KMS-11 (cell line): ENCODE measurements at regions not wholly inside any gene's neighbourhood (a gene's known extent, or its start where the extent isn't known, plus 50 kb on each side); places are given as distances from the start of the nearest gene placed in this dataset.
A peak's percentile ranks its signal among the peaks of the same experiment; 100 is the strongest.

Experiments used
- H2AFZ ChIP-seq: fragments of 200-600 bp; sonication (generic); 2 replicates; pipeline ENCODE4 v1.6.1; 2016; ENCODE audit warnings: antibody characterized with exemption, mixed run types, low read depth
- H3K27ac ChIP-seq: fragments of 200-600 bp; sonication (generic); 2 replicates; pipeline ENCODE4 v1.6.1; 2016; ENCODE audit warnings: mild to moderate bottlenecking, mixed run types
- H3K27me3 ChIP-seq: fragments of 200-600 bp; sonication (generic); 2 replicates; pipeline ENCODE4 v1.6.1; 2017; ENCODE audit warnings: mild to moderate bottlenecking, low read depth, mixed run types, moderate library complexity; ENCODE audit not compliant: insufficient read depth
- H3K36me3 ChIP-seq: fragments of 200-600 bp; sonication (generic); 2 replicates; pipeline ENCODE4 v1.6.1; 2017; ENCODE audit warnings: mild to moderate bottlenecking, mixed run types; ENCODE audit not compliant: insufficient read depth
- H3K4me1 ChIP-seq: fragments of 200-600 bp; sonication (generic); 2 replicates; pipeline ENCODE4 v1.6.1; 2016; ENCODE audit warnings: mild to moderate bottlenecking, low read depth, mixed run types; ENCODE audit not compliant: poor library complexity, severe bottlenecking
- H3K4me2 ChIP-seq: fragments of 200-600 bp; sonication (generic); 2 replicates; pipeline ENCODE4 v1.7.0; 2016; ENCODE audit warnings: mild to moderate bottlenecking, mixed run types
- H3K4me3 ChIP-seq: fragments of 200-600 bp; sonication (generic); IDR thresholded peaks from 2 replicates; pipeline ENCODE4 v1.6.1; 2017; ENCODE audit warnings: low read depth, low read length, mixed read lengths; ENCODE audit not compliant: insufficient read depth
- H3K79me2 ChIP-seq: fragments of 200-600 bp; sonication (generic); 2 replicates; pipeline ENCODE4 v1.6.1; 2016; ENCODE audit warnings: low read depth, mixed run types; ENCODE audit not compliant: insufficient read depth
- H3K9ac ChIP-seq: fragments of 200-600 bp; sonication (generic); 2 replicates; pipeline ENCODE4 v1.6.1; 2016; ENCODE audit warnings: mild to moderate bottlenecking, mixed run types
- H4K20me1 ChIP-seq: fragments of 200-600 bp; sonication (generic); 2 replicates; pipeline ENCODE4 v1.6.1; 2016; ENCODE audit warnings: mild to moderate bottlenecking, mixed run types; ENCODE audit not compliant: insufficient read depth
- CTCF ChIP-seq: fragments of 200-600 bp; sonication (generic); conservative IDR thresholded peaks from 2 replicates; pipeline ENCODE4 v1.6.1; 2017; ENCODE audit warnings: low read depth, mild to moderate bottlenecking, antibody characterized with exemption, low read length, moderate library complexity, mixed read lengths

- no peak overlapping the region for H3K4me2 ChIP-seq
- no peak overlapping the region for H3K9ac ChIP-seq
- no peak overlapping the region for H3K4me3 ChIP-seq
- H3K27ac ChIP-seq = no peak overlapping the region
- H4K20me1 ChIP-seq = no peaks in the 10 kb centered on the region
- H2AFZ ChIP-seq = no peak overlapping the region
- H3K4me1 ChIP-seq = no peaks in the 10 kb centered on the region
- H3K27me3 ChIP-seq = no peaks in the 10 kb centered on the region
- no peak for TF ChIP-seq CTCF
- no peaks in the 10 kb centered on the region for H3K36me3 ChIP-seq
- H3K79me2 ChIP-seq = no peaks in the 10 kb centered on the region
Measured at GRCh38 chr2:83595121-83595690, 863.9 kb downstream of the SUCLG1 start.

GRCh38 chr2:83594241-83595120, 864.6 kb downstream of the SUCLG1 start:
- no peak overlapping the region for H3K4me3 ChIP-seq
- no peak for TF ChIP-seq CTCF
- no peaks in the 10 kb centered on the region for H3K4me1 ChIP-seq
- H3K9ac ChIP-seq = no peak overlapping the region
- no peaks in the 10 kb centered on the region for H3K36me3 ChIP-seq
- H3K27ac ChIP-seq = no peak overlapping the region
- H2AFZ ChIP-seq = no peak overlapping the region
- H3K79me2 ChIP-seq = no peaks in the 10 kb centered on the region
- no peaks in the 10 kb centered on the region for H3K27me3 ChIP-seq
- no peak overlapping the region for H3K4me2 ChIP-seq
- H4K20me1 ChIP-seq = no peaks in the 10 kb centered on the region

GRCh38 chr2:83587309-83587708, 871.8 kb downstream of the SUCLG1 start:
- no peak overlapping the region for H3K4me3 ChIP-seq
- TF ChIP-seq CTCF = no peak
- no peak overlapping the region for H3K4me2 ChIP-seq
- no peak overlapping the region for H3K9ac ChIP-seq
- no peak overlapping the region for H3K27ac ChIP-seq
- H2AFZ ChIP-seq = no peak overlapping the region
- no peaks in the 10 kb centered on the region for H4K20me1 ChIP-seq
- H3K79me2 ChIP-seq = no peaks in the 10 kb centered on the region
- H3K27me3 ChIP-seq = no peaks in the 10 kb centered on the region
- no peaks in the 10 kb centered on the region for H3K36me3 ChIP-seq
- no peaks in the 10 kb centered on the region for H3K4me1 ChIP-seq

- H4K20me1 ChIP-seq = no peaks in the 10 kb centered on the region
- H3K4me3 ChIP-seq = no peak overlapping the region
- no peak overlapping the region for H3K4me2 ChIP-seq
- H3K27ac ChIP-seq = no peak overlapping the region
- no peak overlapping the region for H3K9ac ChIP-seq
- peak overlapping the region; percentile 20; the same call in 1 of the 2 replicates for H2AFZ ChIP-seq
- no peak for TF ChIP-seq CTCF
- no peaks in the 10 kb centered on the region for H3K79me2 ChIP-seq
- no peaks in the 10 kb centered on the region for H3K36me3 ChIP-seq
- no peaks in the 10 kb centered on the region for H3K27me3 ChIP-seq
- no peaks in the 10 kb centered on the region for H3K4me1 ChIP-seq
Measured at GRCh38 chr2:83585250-83585649, 873.8 kb downstream of the SUCLG1 start.
